Testis (tissue), 2 donors: ENCODE measurements at regions not wholly inside any gene's neighbourhood (a gene's known extent, or its start where the extent isn't known, plus 50 kb on each side); places are given as distances from the start of the nearest gene placed in this dataset.

ENCODE experiments used
- DNase-seq: peaks from one replicate; pipeline ENCODE4 v3.0.0-alpha.2; 2019
- H3K27ac ChIP-seq, 2 donors: fragments of 200-600 bp; sonication (generic); one replicate each; pipeline ENCODE4 v1.5.1; 2019
- H3K27me3 ChIP-seq: fragments of 200-600 bp; sonication (generic); one replicate; pipeline ENCODE4 v1.5.1; 2019
- H3K36me3 ChIP-seq: fragments of 200-600 bp; sonication (generic); one replicate; pipeline ENCODE4 v1.5.1; 2017; ENCODE audit warnings: low read depth; ENCODE audit errors: missing control alignments
- H3K4me1 ChIP-seq: fragments of 200-600 bp; sonication (generic); one replicate; pipeline ENCODE4 v1.5.1; 2019
- H3K4me3 ChIP-seq, 2 donors: fragments of 200-600 bp; sonication (generic); one replicate each; pipeline ENCODE4 v1.5.1; 2017 to 2019
- H3K9me3 ChIP-seq: fragments of 200-600 bp; sonication (generic); one replicate; pipeline ENCODE4 v1.5.1; 2017
- CTCF ChIP-seq, 3 experiments: fragments of 450-650 bp in 2 of 3; fragments of 200-600 bp in 1 of 3; sonication (generic) in 1 of 3; IDR thresholded peaks; one replicate each; pipeline ENCODE4 v1.5.1; 2016 to 2019; ENCODE audit warnings: antibody characterized with exemption in 3 of 3, mild to moderate bottlenecking in 2 of 3, moderate library complexity in 1 of 3
- POLR2A ChIP-seq: fragments of 450-650 bp; IDR thresholded peaks from one replicate; pipeline ENCODE4 v1.6.1; 2017; ENCODE audit warnings: antibody characterized with exemption, mild to moderate bottlenecking, moderate library complexity
- WGBS, 2 donors: methylation state at CpG; one replicate each; pipeline ENCODE4 v1.1.5; 2018; 5-methylcytosine and 5-hydroxymethylcytosine counted together
- intact Hi-C: fragments of 100-400 bp; cut with DNase I; formaldehyde crosslinking; loops from one replicate; pipeline ENCODE4 v1.15.1; 2023; ENCODE audit warnings: low total_unique reads

DNA sequence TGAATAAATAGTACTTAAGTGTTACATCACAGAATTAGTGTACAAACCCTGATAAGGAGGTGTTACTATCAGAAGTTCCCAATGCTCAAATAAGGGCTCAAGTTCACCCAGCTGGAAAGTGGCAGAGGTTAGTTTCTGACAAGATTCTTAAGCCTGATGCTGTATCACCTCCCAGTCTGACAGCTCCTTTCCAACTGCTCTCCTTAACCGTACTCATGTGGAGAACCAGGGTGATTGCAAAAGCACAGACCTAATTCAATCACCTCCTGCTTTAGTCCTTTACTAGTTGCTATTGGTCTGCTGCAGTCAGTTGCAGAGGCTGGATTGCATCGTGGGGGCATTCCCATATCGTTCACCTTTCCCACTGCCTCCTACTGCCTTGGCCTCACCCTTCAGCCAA, 100.4 kb upstream of the ZNF618 start:
- 48 to 51% methylated on average over 3 of the region's 3 CpGs for WGBS, 2 donors
- H3K36me3 ChIP-seq = no peaks in the 10 kb centered on the region
- H3K4me3 ChIP-seq = no peak overlapping the region
- intact Hi-C loops = no loop called here
- no peaks in the 10 kb centered on the region for H3K9me3 ChIP-seq
- no peak for DNase-seq
- TF ChIP-seq POLR2A (no peak), CTCF (IDR thresholded peaks at IDR 0.05) (no peak)
- no peak overlapping the region for H3K27ac ChIP-seq
- no peaks in the 10 kb centered on the region for H3K4me1 ChIP-seq
- no peaks in the 10 kb centered on the region for H3K27me3 ChIP-seq

DNA sequence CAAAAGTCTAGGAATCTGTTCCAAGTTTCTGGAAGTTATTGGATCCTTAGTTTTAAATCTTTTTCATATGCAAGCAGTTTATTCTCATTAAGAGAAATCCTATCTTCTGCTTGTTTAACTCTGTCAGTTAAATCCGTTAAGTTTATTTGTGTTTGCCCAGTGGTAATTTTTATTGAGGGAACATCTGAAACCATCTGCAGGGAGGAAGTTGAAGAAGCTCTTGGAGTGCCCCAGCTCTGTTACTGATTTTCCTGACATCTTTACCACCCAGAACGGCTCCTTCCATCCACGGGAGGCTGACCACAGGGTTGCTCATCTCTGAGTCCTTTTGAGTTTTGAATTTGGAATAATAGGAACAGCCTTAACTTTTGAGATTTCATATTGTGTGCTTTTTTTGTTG, 99.9 kb upstream of the ZNF618 start:
- Histone ChIP-seq H3K27me3 (no peaks in the 10 kb centered on the region), H3K4me3 (no peak overlapping the region), H3K9me3 (no peaks in the 10 kb centered on the region), H3K27ac (no peak overlapping the region), H3K36me3 (no peaks in the 10 kb centered on the region), H3K4me1 (no peaks in the 10 kb centered on the region)
- intact Hi-C loops = no loop called here
- 25 to 40% methylated on average over 3 of the region's 3 CpGs for WGBS, 2 donors
- no peak for DNase-seq
- TF ChIP-seq POLR2A (no peak), CTCF (IDR thresholded peaks at IDR 0.05) (no peak)

DNA sequence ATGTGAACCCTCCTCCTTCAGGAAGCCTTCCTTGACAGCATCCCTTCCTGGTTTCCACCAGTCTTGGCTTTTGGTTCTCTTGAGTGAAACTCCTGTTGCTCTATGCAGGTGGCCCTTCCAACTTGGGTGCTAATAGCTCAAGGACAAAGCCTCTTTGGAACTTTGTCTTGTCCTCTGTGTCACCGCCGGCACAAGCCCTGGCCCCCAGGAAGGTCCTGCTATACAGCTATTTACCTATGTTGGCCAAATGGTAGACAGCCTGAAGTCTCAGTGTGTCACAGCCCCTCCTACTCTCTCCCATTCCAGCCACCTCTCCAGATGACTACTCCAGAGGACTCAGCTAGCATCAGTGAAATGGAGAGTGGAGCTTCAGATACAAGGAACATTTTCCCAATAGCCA, 94.7 kb upstream of the ZNF618 start:
- no peaks in the 10 kb centered on the region for H3K9me3 ChIP-seq
- no peak overlapping the region for H3K27ac ChIP-seq
- no peaks in the 10 kb centered on the region for H3K27me3 ChIP-seq
- no peaks in the 10 kb centered on the region for H3K36me3 ChIP-seq
- no peaks in the 10 kb centered on the region for H3K4me1 ChIP-seq
- intact Hi-C loops = no loop called here
- WGBS, 2 donors = 81 to 93% methylated on average over 2 of the region's 2 CpGs
- TF ChIP-seq CTCF (IDR thresholded peaks at IDR 0.05) (no peak), POLR2A (no peak)
- no peak for DNase-seq
- no peak overlapping the region for H3K4me3 ChIP-seq

- TF ChIP-seq POLR2A = no peak
- TF ChIP-seq CTCF (IDR thresholded peaks at IDR 0.05) = no peak
- Histone ChIP-seq H3K36me3 (no peaks in the 10 kb centered on the region), H3K27me3 (no peaks in the 10 kb centered on the region), H3K4me3 (no peak overlapping the region), H3K9me3 (no peaks in the 10 kb centered on the region), H3K4me1 (no peaks in the 10 kb centered on the region), H3K27ac (no peak overlapping the region)
- 84 to 87% methylated on average over 7 of the region's 7 CpGs for WGBS, 2 donors
- DNase-seq = no peak
- intact Hi-C loops = no loop called here
These were observed 94.2 kb upstream of the ZNF618 start for GRCh38 chr9:113781896-113782295.

DNA sequence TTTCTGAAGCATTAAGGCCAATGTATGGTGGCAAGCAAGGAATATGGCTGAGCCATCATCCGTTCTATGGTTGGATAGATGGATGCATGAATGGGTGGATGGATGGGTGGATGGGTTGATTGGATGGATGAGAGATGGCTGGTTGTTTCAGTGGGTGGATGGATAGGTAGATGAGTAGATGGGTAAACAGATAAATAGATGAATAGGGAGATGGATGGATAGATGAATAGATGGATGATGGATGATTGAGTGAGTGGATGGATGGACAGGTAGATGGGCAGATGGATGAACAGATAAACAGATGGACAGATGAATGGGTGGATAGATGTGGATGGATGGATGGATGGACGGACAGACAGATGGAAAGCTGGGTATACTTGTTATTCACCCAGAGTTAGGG, 92.6 kb upstream of the ZNF618 start:
- no peaks in the 10 kb centered on the region for H3K36me3 ChIP-seq
- H3K27me3 ChIP-seq = no peaks in the 10 kb centered on the region
- intact Hi-C loops = no loop called here
- TF ChIP-seq POLR2A (no peak), CTCF (IDR thresholded peaks at IDR 0.05) (no peak)
- H3K4me1 ChIP-seq = no peaks in the 10 kb centered on the region
- 91 to 96% methylated on average over 2 of the region's 2 CpGs for WGBS, 2 donors
- DNase-seq = no peak
- no peaks in the 10 kb centered on the region for H3K9me3 ChIP-seq
- no peak overlapping the region for H3K4me3 ChIP-seq
- no peak overlapping the region for H3K27ac ChIP-seq
